ENCODE measurements at regions not wholly inside any gene's neighbourhood (a gene's known extent, or its start where the extent isn't known, plus 50 kb on each side); places are given as distances from the start of the nearest gene placed in this dataset.

GRCh38 chr17:72344613-72345012 lies 223.8 kb downstream of the SOX9 start:
- DNase-seq: no peak

- DNase-seq: no peak
These were observed 224.3 kb downstream of the SOX9 start for GRCh38 chr17:72345088-72345487.

- DNase-seq: no peak
These were observed 224.7 kb downstream of the SOX9 start for GRCh38 chr17:72345536-72345935.

- DNase-seq: no peak
These were observed 225.5 kb downstream of the SOX9 start for GRCh38 chr17:72346306-72346705.

- no peak for DNase-seq
These were observed 228.2 kb downstream of the SOX9 start for GRCh38 chr17:72349011-72349410.

GRCh38 chr17:72349491-72349995 lies 228.7 kb downstream of the SOX9 start:
- no peak for DNase-seq

- no peak for DNase-seq
These were observed 229.3 kb downstream of the SOX9 start for GRCh38 chr17:72350073-72350472.

GRCh38 chr17:72351365-72351764 lies 230.5 kb downstream of the SOX9 start:
- no peak for DNase-seq

- peak; percentile 87 for DNase-seq
These were observed 231.1 kb downstream of the SOX9 start for GRCh38 chr17:72351884-72352346.

GRCh38 chr17:72353502-72353901 lies 232.7 kb downstream of the SOX9 start:
- DNase-seq: peak; percentile 91

- DNase-seq: peak; percentile 70
These were observed 233.3 kb downstream of the SOX9 start for GRCh38 chr17:72354071-72354470.

GRCh38 chr17:72357764-72358365 lies 237.0 kb downstream of the SOX9 start:
- no peak for DNase-seq

- DNase-seq: no peak
These were observed 237.6 kb downstream of the SOX9 start for GRCh38 chr17:72358465-72358864.

- no peak for DNase-seq
These were observed 238.5 kb downstream of the SOX9 start for GRCh38 chr17:72359274-72359673.

- no peak for DNase-seq
These were observed 239.0 kb downstream of the SOX9 start for GRCh38 chr17:72359811-72360210.

GRCh38 chr17:72360386-72360940 lies 239.6 kb downstream of the SOX9 start:
- no peak for DNase-seq

- no peak for DNase-seq
These were observed 241.1 kb downstream of the SOX9 start for GRCh38 chr17:72361892-72362291.

- no peak for DNase-seq
These were observed 241.7 kb downstream of the SOX9 start for GRCh38 chr17:72362376-72363088.

- DNase-seq: no peak
These were observed 242.3 kb downstream of the SOX9 start for GRCh38 chr17:72363089-72363610.

- no peak for DNase-seq
These were observed 245.1 kb downstream of the SOX9 start for GRCh38 chr17:72365857-72366414.

GRCh38 chr17:72366626-72367025 lies 245.8 kb downstream of the SOX9 start:
- DNase-seq: no peak

GRCh38 chr17:72368191-72368590 lies 247.4 kb downstream of the SOX9 start:
- DNase-seq: no peak

GRCh38 chr17:72369366-72369765 lies 248.5 kb downstream of the SOX9 start:
- no peak for DNase-seq

GRCh38 chr17:72370819-72371218 lies 250.0 kb downstream of the SOX9 start:
- no peak for DNase-seq
